ENCODE measurements at regions not wholly inside any gene's neighbourhood (a gene's known extent, or its start where the extent isn't known, plus 50 kb on each side); places are given as distances from the start of the nearest gene placed in this dataset.

- Histone ChIP-seq H3K79me2 (replicated peaks; ENCODE audit: insufficient read depth) (no peaks in the 10 kb centered on the region), H3K4me1 (ENCODE audit: insufficient read depth) (no peaks in the 10 kb centered on the region), H3K4me3 (no peak overlapping the region), H3K9me2 (ENCODE audit: insufficient read depth) (no peaks in the 10 kb centered on the region), H3F3A (replicated peaks; ENCODE audit: low read depth) (no peaks in the 10 kb centered on the region), H3K27me3 (ENCODE audit: insufficient read depth) (no peaks in the 10 kb centered on the region), H3K27ac (ENCODE audit: low read depth) (no peak overlapping the region), H2AFZ (no peak overlapping the region), H4K20me1 (replicated peaks; ENCODE audit: insufficient read depth) (no peaks in the 10 kb centered on the region), H3K36me3 (ENCODE audit: insufficient read depth) (no peaks in the 10 kb centered on the region; the same call in 1 of the 2 replicates), H3K4me2 (no peak overlapping the region)
- Mint-ChIP-seq H3K4me3 (no peak overlapping the region), H3K9me3 (peaks cover 40% of the 10 kb centered on the region), H3K36me3 (ENCODE audit: low read depth) (peaks cover 29% of the 10 kb centered on the region), H3K27me3 (ENCODE audit: insufficient read depth, low read depth, poor library complexity) (peaks cover 5% of the 10 kb centered on the region), H3K27ac (no peak overlapping the region), H3K4me1 (no peaks in the 10 kb centered on the region)
- DNase-seq (ENCODE audit: low spot score) (no peak), ATAC-seq (no peak)
- TF ChIP-seq ETS1 (IDR thresholded peaks at IDR 0.05) = no peak
- no peak for TF ChIP-seq POLR2AphosphoS5 (IDR thresholded peaks at IDR 0.05; ENCODE audit: low read depth)
- TF ChIP-seq EZH2phosphoT487 (IDR thresholded peaks at IDR 0.05; ENCODE audit: unreplicated experiment) = no peak
- no peak for TF ChIP-seq STAT1 (IDR thresholded peaks at IDR 0.05; ENCODE audit: unreplicated experiment)
- TF ChIP-seq ZNF331 (CRISPR knock-in tag; IDR thresholded peaks at IDR 0.05; ENCODE audit: low read depth) = no peak
- no peak for TF ChIP-seq CREB1 (CRISPR knock-in tag; IDR thresholded peaks at IDR 0.05; ENCODE audit: low read depth)
- no peak for TF ChIP-seq REST (IDR thresholded peaks at IDR 0.05; ENCODE audit: unreplicated experiment)
- no peak for TF ChIP-seq ZNF114 (CRISPR knock-in tag; IDR thresholded peaks at IDR 0.05)
- TF ChIP-seq, protein P1, sequence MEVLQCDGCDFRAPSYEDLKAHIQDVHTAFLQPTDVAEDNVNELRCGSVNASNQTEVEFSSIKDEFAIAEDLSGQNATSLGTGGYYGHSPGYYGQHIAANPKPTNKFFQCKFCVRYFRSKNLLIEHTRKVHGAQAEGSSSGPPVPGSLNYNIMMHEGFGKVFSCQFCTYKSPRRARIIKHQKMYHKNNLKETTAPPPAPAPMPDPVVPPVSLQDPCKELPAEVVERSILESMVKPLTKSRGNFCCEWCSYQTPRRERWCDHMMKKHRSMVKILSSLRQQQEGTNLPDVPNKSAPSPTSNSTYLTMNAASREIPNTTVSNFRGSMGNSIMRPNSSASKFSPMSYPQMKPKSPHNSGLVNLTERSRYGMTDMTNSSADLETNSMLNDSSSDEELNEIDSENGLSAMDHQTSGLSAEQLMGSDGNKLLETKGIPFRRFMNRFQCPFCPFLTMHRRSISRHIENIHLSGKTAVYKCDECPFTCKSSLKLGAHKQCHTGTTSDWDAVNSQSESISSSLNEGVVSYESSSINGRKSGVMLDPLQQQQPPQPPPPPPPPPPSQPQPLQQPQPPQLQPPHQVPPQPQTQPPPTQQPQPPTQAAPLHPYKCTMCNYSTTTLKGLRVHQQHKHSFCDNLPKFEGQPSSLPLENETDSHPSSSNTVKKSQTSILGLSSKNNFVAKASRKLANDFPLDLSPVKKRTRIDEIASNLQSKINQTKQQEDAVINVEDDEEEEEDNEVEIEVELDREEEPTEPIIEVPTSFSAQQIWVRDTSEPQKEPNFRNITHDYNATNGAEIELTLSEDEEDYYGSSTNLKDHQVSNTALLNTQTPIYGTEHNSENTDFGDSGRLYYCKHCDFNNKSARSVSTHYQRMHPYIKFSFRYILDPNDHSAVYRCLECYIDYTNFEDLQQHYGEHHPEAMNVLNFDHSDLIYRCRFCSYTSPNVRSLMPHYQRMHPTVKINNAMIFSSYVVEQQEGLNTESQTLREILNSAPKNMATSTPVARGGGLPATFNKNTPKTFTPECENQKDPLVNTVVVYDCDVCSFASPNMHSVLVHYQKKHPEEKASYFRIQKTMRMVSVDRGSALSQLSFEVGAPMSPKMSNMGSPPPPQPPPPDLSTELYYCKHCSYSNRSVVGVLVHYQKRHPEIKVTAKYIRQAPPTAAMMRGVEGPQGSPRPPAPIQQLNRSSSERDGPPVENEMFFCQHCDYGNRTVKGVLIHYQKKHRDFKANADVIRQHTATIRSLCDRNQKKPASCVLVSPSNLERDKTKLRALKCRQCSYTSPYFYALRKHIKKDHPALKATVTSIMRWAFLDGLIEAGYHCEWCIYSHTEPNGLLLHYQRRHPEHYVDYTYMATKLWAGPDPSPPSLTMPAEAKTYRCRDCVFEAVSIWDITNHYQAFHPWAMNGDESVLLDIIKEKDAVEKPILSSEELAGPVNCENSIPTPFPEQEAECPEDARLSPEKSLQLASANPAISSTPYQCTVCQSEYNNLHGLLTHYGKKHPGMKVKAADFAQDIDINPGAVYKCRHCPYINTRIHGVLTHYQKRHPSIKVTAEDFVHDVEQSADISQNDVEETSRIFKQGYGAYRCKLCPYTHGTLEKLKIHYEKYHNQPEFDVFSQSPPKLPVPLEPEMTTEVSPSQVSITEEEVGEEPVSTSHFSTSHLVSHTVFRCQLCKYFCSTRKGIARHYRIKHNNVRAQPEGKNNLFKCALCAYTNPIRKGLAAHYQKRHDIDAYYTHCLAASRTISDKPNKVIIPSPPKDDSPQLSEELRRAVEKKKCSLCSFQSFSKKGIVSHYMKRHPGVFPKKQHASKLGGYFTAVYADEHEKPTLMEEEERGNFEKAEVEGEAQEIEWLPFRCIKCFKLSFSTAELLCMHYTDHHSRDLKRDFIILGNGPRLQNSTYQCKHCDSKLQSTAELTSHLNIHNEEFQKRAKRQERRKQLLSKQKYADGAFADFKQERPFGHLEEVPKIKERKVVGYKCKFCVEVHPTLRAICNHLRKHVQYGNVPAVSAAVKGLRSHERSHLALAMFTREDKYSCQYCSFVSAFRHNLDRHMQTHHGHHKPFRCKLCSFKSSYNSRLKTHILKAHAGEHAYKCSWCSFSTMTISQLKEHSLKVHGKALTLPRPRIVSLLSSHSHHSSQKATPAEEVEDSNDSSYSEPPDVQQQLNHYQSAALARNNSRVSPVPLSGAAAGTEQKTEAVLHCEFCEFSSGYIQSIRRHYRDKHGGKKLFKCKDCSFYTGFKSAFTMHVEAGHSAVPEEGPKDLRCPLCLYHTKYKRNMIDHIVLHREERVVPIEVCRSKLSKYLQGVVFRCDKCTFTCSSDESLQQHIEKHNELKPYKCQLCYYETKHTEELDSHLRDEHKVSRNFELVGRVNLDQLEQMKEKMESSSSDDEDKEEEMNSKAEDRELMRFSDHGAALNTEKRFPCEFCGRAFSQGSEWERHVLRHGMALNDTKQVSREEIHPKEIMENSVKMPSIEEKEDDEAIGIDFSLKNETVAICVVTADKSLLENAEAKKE (CRISPR knock-in tag; IDR thresholded peaks at IDR 0.05) = no peak
- no peak for TF ChIP-seq EZH2 (IDR thresholded peaks at IDR 0.05; ENCODE audit: low read depth, unreplicated experiment)
- no peak for TF ChIP-seq JUNB (IDR thresholded peaks at IDR 0.05; ENCODE audit: unreplicated experiment)
- TF ChIP-seq NANOG (IDR thresholded peaks at IDR 0.05; ENCODE audit: borderline replicate concordance) = no peak
- no peak for TF ChIP-seq CTCF (conservative IDR thresholded peaks at IDR 0.05; ENCODE audit: low read depth in 2 of 2)
These were observed 399.9 kb downstream of the FSCB start for GRCh38 chr14:44107156-44107555.

Measured in GM23338 (cell line).